ENCODE measurements at regions not wholly inside any gene's neighbourhood (a gene's known extent, or its start where the extent isn't known, plus 50 kb on each side); places are given as distances from the start of the nearest gene placed in this dataset.
"Not testable (repeated sequence)": the region's sequence is repeated elsewhere in the genome, so short reads cannot be mapped to it uniquely, and the experiment has no call there.

- TF ChIP-seq POLR2A (IDR thresholded peaks at IDR 0.05): no peak
- TF ChIP-seq CTCF (IDR thresholded peaks at IDR 0.05): peak; percentile 64 to 86 (median 78)
- Histone ChIP-seq H3K9me3 (no peaks in the 10 kb centered on the region), H3K27me3 (no peaks in the 10 kb centered on the region), H3K36me3 (replicated peaks in 1 of 2; ENCODE audit: insufficient read depth in 1 of 2, low read depth in 2 of 2) (no peaks in the 10 kb centered on the region), H3K4me1 (peaks cover 7% of the 10 kb centered on the region), H3K27ac (peak overlapping the region; percentile 57 to 78 (median 72)), H3K4me3 (peak overlapping the region in 1 of 2 donors; percentile 1)
- intact Hi-C loops (cut with DNase I): no loop called here
- DNase-seq: peak; percentile 55 to 74 (median 64)
- ATAC-seq: peak; percentile 91
- WGBS, 2 donors: 38% methylated on average over 10 of the region's 10 CpGs
These were observed 59.8 kb upstream of the MORC3 start for GRCh38 chr21:36260030-36260787.

- H3K4me3 ChIP-seq: no peak overlapping the region
- ATAC-seq: no peak
- peaks cover 7% of the 10 kb centered on the region for H3K4me1 ChIP-seq
- H3K27ac ChIP-seq: peak overlapping the region in 2 of 4 donors; percentile 70 to 75
- 88 to 89% methylated on average over 5 of the region's 5 CpGs for WGBS, 2 donors
- TF ChIP-seq POLR2A (IDR thresholded peaks at IDR 0.05): no peak
- no peak for TF ChIP-seq CTCF (IDR thresholded peaks at IDR 0.05)
- intact Hi-C loops (cut with DNase I): no loop called here
- no peaks in the 10 kb centered on the region for H3K36me3 ChIP-seq (replicated peaks in 1 of 2; ENCODE audit: insufficient read depth in 1 of 2, low read depth in 2 of 2)
- DNase-seq: no peak
- H3K27me3 ChIP-seq: no peaks in the 10 kb centered on the region
- no peaks in the 10 kb centered on the region for H3K9me3 ChIP-seq
These were observed 59.2 kb upstream of the MORC3 start for GRCh38 chr21:36260802-36261201.

- WGBS, 2 donors: 80 to 91% methylated on average over 5 of the region's 5 CpGs
- no peaks in the 10 kb centered on the region for H3K36me3 ChIP-seq (replicated peaks in 1 of 2; ENCODE audit: insufficient read depth in 1 of 2, low read depth in 2 of 2)
- intact Hi-C loops (cut with DNase I): no loop called here
- H3K27ac ChIP-seq: no peak overlapping the region
- H3K27me3 ChIP-seq: no peaks in the 10 kb centered on the region
- ATAC-seq (no peak), DNase-seq (no peak)
- peaks cover 7% of the 10 kb centered on the region for H3K4me1 ChIP-seq
- no peaks in the 10 kb centered on the region for H3K9me3 ChIP-seq
- no peak overlapping the region for H3K4me3 ChIP-seq
- no peak for TF ChIP-seq CTCF (IDR thresholded peaks at IDR 0.05)
- no peak for TF ChIP-seq POLR2A (IDR thresholded peaks at IDR 0.05)
These were observed 58.5 kb upstream of the MORC3 start for GRCh38 chr21:36261459-36261858.

- intact Hi-C loops (cut with DNase I): no loop called here
- H3K9me3 ChIP-seq: no peaks in the 10 kb centered on the region
- 91 to 98% methylated on average over 5 to 8 of the region's 8 CpGs for WGBS, 2 donors
- no peaks in the 10 kb centered on the region for H3K36me3 ChIP-seq (replicated peaks in 1 of 2; ENCODE audit: insufficient read depth in 1 of 2, low read depth in 2 of 2)
- no peak overlapping the region for H3K27ac ChIP-seq
- TF ChIP-seq POLR2A (IDR thresholded peaks at IDR 0.05) (no peak), CTCF (IDR thresholded peaks at IDR 0.05) (no peak)
- H3K4me1 ChIP-seq: peaks cover 7% of the 10 kb centered on the region
- DNase-seq (no peak), ATAC-seq (no peak)
- H3K27me3 ChIP-seq: no peaks in the 10 kb centered on the region
- H3K4me3 ChIP-seq: no peak overlapping the region
These were observed 56.2 kb upstream of the MORC3 start for GRCh38 chr21:36263797-36264196.

- WGBS, 2 donors: 92 to 93% methylated on average over 9 of the region's 9 CpGs
- H3K4me1 ChIP-seq: no peaks in the 10 kb centered on the region
These were observed 54.6 kb upstream of the MORC3 start for GRCh38 chr21:36265431-36265830.

GRCh38 chr21:36267828-36268227 is 52.2 kb upstream of the MORC3 start:
- H3K27ac ChIP-seq; DNase-seq; H3K9me3 ChIP-seq; H3K36me3 ChIP-seq (replicated peaks in 1 of 2; ENCODE audit: insufficient read depth in 1 of 2, low read depth in 2 of 2); ATAC-seq; H3K27me3 ChIP-seq; intact Hi-C loops (cut with DNase I); H3K4me3 ChIP-seq; H3K4me1 ChIP-seq: not testable (repeated sequence)
- 60 to 64% methylated on average over 6 of the region's 6 CpGs for WGBS, 2 donors

More at GRCh38 chr21:36265431-36265830, 54.6 kb upstream of the MORC3 start:
- no peaks in the 10 kb centered on the region for H3K36me3 ChIP-seq (replicated peaks in 1 of 2; ENCODE audit: insufficient read depth in 1 of 2, low read depth in 2 of 2)
- H3K27me3 ChIP-seq: no peaks in the 10 kb centered on the region
- H3K27ac ChIP-seq: no peak overlapping the region
- intact Hi-C loops (cut with DNase I): no loop called here
- TF ChIP-seq POLR2A (IDR thresholded peaks at IDR 0.05): no peak
- no peak for TF ChIP-seq CTCF (IDR thresholded peaks at IDR 0.05)
- no peak for ATAC-seq
- H3K9me3 ChIP-seq: no peaks in the 10 kb centered on the region
- no peak for DNase-seq
- H3K4me3 ChIP-seq: no peak overlapping the region

GRCh38 chr21:36268264-36268663 is 51.7 kb upstream of the MORC3 start:
- H3K4me3 ChIP-seq; H3K4me1 ChIP-seq; H3K36me3 ChIP-seq (replicated peaks in 1 of 2; ENCODE audit: insufficient read depth in 1 of 2, low read depth in 2 of 2); ATAC-seq; H3K27me3 ChIP-seq; intact Hi-C loops (cut with DNase I); H3K9me3 ChIP-seq; DNase-seq; H3K27ac ChIP-seq: not testable (repeated sequence)
- 90 to 99% methylated on average over 4 of the region's 4 CpGs for WGBS, 2 donors
